Parathyroid adenoma (tissue), 2 donors: ENCODE measurements at regions not wholly inside any gene's neighbourhood (a gene's known extent, or its start where the extent isn't known, plus 50 kb on each side); places are given as distances from the start of the nearest gene placed in this dataset.

Experiments
- H2AFZ ChIP-seq: fragments of 300-600 bp; sonication (generic); one replicate; pipeline ENCODE4 v1.7.0; 2017; ENCODE audit warnings: antibody characterized with exemption, mild to moderate bottlenecking
- H3K27ac ChIP-seq: fragments of 300-600 bp; sonication (generic); one replicate; pipeline ENCODE4 v1.7.0; 2017
- H3K27me3 ChIP-seq: fragments of 300-600 bp; sonication (generic); one replicate; pipeline ENCODE4 v1.7.0; 2017; ENCODE audit warnings: low read length; ENCODE audit not compliant: control insufficient read depth, insufficient read depth
- H3K36me3 ChIP-seq: fragments of 300-600 bp; sonication (generic); one replicate; pipeline ENCODE4 v1.7.0; 2017; ENCODE audit warnings: low read length; ENCODE audit not compliant: control insufficient read depth, insufficient read depth
- H3K4me1 ChIP-seq: fragments of 300-600 bp; sonication (generic); one replicate; pipeline ENCODE4 v1.7.0; 2017; ENCODE audit warnings: control low read depth
- H3K4me2 ChIP-seq: fragments of 300-600 bp; sonication (generic); one replicate; pipeline ENCODE4 v1.7.0; 2017; ENCODE audit warnings: low read length
- H3K4me3 ChIP-seq: fragments of 300-600 bp; sonication (generic); one replicate; pipeline ENCODE4 v1.7.0; 2017; ENCODE audit warnings: low read depth, low read length
- H3K79me2 ChIP-seq: fragments of 300-600 bp; sonication (generic); one replicate; pipeline ENCODE4 v1.7.0; 2017; ENCODE audit warnings: control low read depth
- H3K9ac ChIP-seq: fragments of 300-600 bp; sonication (generic); one replicate; pipeline ENCODE4 v1.7.0; 2017; ENCODE audit warnings: mild to moderate bottlenecking
- H3K9me3 ChIP-seq: fragments of 300-600 bp; sonication (generic); one replicate; pipeline ENCODE4 v1.7.0; 2017; ENCODE audit warnings: low read length; ENCODE audit not compliant: control insufficient read depth
- TF ChIP-seq, protein P1 (sequence below): fragments of 300-600 bp; sonication (generic); IDR thresholded peaks from one replicate; pipeline ENCODE4 v1.7.0; 2017; ENCODE audit warnings: antibody characterized with exemption, mild to moderate bottlenecking
- donor health status: primary hyperparathyroidism.

DNA sequence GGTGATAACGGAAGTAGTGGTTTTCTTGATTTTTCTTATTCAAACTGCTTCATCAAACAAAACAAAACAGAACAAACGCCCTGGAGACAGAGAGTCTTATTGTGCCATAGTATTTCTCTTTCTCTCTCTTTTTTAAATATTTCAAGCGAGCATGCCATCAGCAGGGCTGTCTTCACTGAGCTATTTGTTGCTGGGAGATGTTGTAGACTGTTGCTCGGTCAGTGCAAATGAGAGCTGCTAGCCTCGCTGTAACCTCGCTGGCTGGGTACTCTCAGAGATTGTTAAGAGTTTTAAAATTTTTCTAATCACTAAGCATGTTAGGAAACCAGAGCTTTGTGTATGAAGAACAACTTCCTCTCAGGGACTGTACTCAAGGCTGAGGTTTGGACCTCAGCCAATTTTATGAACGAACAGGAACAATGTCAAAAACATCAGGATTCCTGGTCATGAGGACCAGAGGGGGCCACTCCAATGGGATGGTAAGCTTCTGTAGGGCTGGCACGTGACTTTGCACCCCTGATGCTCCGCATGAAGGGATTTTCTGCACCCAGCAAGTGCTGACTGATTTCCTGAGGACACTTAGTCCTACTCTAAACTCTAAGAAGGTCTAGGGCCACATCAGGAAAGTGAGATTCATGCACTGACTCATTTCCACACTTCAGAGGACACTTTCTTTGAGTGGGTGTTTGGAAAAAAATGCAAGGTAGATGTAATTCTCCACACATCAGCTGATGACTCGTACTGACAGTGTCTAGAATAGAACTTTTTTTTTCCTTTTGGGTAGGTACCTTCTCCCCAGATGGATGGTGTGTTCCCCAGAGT is 59.8 kb upstream of the IL1R1 start:
- peak overlapping the region; percentile 2 for H3K4me2 ChIP-seq
- H3K4me1 ChIP-seq: peaks cover 20% of the 10 kb centered on the region
- H3K79me2 ChIP-seq: peaks cover 3% of the 10 kb centered on the region
- H3K27ac ChIP-seq: peak overlapping the region; percentile 37
- no peaks in the 10 kb centered on the region for H3K27me3 ChIP-seq
- H2AFZ ChIP-seq: peak overlapping the region; percentile 36
- TF ChIP-seq, protein P1, sequence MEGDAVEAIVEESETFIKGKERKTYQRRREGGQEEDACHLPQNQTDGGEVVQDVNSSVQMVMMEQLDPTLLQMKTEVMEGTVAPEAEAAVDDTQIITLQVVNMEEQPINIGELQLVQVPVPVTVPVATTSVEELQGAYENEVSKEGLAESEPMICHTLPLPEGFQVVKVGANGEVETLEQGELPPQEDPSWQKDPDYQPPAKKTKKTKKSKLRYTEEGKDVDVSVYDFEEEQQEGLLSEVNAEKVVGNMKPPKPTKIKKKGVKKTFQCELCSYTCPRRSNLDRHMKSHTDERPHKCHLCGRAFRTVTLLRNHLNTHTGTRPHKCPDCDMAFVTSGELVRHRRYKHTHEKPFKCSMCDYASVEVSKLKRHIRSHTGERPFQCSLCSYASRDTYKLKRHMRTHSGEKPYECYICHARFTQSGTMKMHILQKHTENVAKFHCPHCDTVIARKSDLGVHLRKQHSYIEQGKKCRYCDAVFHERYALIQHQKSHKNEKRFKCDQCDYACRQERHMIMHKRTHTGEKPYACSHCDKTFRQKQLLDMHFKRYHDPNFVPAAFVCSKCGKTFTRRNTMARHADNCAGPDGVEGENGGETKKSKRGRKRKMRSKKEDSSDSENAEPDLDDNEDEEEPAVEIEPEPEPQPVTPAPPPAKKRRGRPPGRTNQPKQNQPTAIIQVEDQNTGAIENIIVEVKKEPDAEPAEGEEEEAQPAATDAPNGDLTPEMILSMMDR: no peak
- no peaks in the 10 kb centered on the region for H3K9me3 ChIP-seq
- H3K9ac ChIP-seq: no peak overlapping the region
- no peak overlapping the region for H3K4me3 ChIP-seq
- no peaks in the 10 kb centered on the region for H3K36me3 ChIP-seq

DNA sequence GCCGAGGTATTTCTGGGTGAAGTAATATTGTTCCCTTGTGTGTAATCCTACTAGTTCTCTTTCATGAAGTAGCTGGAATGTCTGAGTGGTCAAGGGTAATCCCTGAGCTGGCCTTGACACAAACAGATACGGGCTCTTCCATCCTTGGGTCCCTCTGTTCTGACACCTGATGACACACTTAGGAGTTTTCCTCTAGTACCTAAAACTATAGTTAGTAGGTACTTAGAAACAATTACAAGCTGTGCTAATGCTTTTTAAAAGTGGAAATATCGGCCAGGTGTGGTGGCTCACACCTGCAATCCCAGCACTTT is 59.2 kb upstream of the IL1R1 start:
- Histone ChIP-seq H3K36me3 (no peaks in the 10 kb centered on the region), H3K9me3 (no peaks in the 10 kb centered on the region), H3K9ac (no peak overlapping the region), H3K79me2 (peaks cover 3% of the 10 kb centered on the region), H3K27ac (peak overlapping the region; percentile 37), H3K4me1 (peaks cover 20% of the 10 kb centered on the region), H3K4me2 (no peak overlapping the region), H2AFZ (peak overlapping the region; percentile 36), H3K27me3 (no peaks in the 10 kb centered on the region), H3K4me3 (no peak overlapping the region)
- TF ChIP-seq, protein P1: no peak

DNA sequence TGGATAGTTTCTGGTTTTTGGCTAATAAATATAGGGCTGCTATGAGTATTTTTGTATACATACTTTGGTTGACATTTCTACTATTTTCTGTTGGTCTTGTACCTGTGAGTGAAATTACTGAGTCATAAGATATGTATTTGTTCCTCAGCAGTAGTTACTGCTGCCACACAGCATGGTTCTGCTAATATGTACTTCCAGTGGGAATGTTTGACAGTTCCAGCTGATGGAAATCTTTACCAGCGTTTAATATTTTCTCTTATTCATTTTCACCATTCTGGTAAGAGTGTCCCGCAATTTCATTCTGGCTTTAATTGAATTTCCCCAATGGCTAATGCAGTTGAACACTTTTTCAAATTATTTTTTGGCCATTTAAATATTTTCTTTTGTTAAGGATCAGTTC is 57.9 kb upstream of the IL1R1 start:
- H3K4me3 ChIP-seq: no peak overlapping the region
- no peak overlapping the region for H2AFZ ChIP-seq
- TF ChIP-seq, protein P1: no peak
- peaks cover 3% of the 10 kb centered on the region for H3K79me2 ChIP-seq
- no peaks in the 10 kb centered on the region for H3K9me3 ChIP-seq
- peak overlapping the region; percentile 67 for H3K27ac ChIP-seq
- H3K9ac ChIP-seq: no peak overlapping the region
- no peaks in the 10 kb centered on the region for H3K27me3 ChIP-seq
- H3K4me1 ChIP-seq: peaks cover 20% of the 10 kb centered on the region
- no peaks in the 10 kb centered on the region for H3K36me3 ChIP-seq
- peak overlapping the region; percentile 18 for H3K4me2 ChIP-seq

DNA sequence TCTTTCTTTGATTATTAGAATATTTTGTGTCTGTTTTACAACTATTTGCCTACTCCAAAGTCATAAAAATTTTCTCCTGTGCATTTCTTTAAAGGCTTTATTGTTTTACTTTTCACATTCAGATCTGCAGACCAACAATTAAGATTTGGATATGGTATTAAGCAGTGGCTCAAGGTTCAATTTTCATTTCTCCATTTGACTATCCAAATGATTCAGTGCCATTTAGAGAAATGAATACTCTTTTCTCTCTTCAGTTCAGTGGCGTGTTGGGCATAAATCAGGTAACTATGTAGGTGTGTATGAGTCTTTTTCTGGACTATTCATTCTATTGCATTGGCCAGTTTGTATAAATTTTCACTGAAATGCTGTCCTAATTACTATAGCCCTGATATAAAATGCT is 57.3 kb upstream of the IL1R1 start:
- Histone ChIP-seq H3K9ac (no peak overlapping the region), H3K27me3 (no peaks in the 10 kb centered on the region), H3K4me2 (peak overlapping the region; percentile 18), H2AFZ (no peak overlapping the region), H3K79me2 (peaks cover 3% of the 10 kb centered on the region), H3K36me3 (no peaks in the 10 kb centered on the region), H3K4me3 (peak overlapping the region; percentile 23), H3K4me1 (peaks cover 20% of the 10 kb centered on the region), H3K9me3 (no peaks in the 10 kb centered on the region), H3K27ac (peak overlapping the region; percentile 67)
- TF ChIP-seq, protein P1: no peak
